ENCODE measurements at regions not wholly inside any gene's neighbourhood (a gene's known extent, or its start where the extent isn't known, plus 50 kb on each side); places are given as distances from the start of the nearest gene placed in this dataset.

DNA sequence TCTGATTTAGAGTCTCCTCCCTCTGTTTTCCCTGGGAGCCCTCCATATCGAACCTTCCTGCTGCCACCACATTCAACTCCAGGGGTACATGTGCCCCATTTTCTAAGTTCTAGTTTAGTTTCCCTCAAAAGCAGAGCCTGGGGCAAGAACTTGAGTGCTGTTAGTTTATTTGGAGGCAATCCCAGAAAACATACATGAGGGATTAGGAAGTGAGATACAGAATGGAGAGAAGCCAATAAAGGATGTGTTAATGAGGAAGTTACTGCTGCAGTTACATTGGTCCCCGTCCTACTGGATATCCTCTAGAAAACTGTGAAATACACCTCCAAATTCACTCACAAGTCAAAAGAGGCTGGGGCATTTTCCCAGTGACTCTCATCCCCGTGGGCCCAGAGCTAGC, 159.4 kb upstream of the SMARCA2 start:
- WGBS = 64% methylated on average over 3 of the region's 3 CpGs
- no peak for DNase-seq (ENCODE audit: low spot score)
- Histone ChIP-seq H3K4me3 (ENCODE audit: low read depth in 1 of 3, low read length in 3 of 3) (no peak overlapping the region), H3K9me3 (ENCODE audit: control insufficient read depth in 4 of 4, low read length in 3 of 4) (peaks cover 0 to 5% (median 0%) of the 10 kb centered on the region in 4 donors), H3K27me3 (ENCODE audit: control insufficient read depth in 4 of 4, insufficient read depth in 4 of 4, low read length in 3 of 4) (no peaks in the 10 kb centered on the region), H3K27ac (ENCODE audit: low read depth in 1 of 2, low read length in 2 of 2) (no peak overlapping the region), H3K4me1 (ENCODE audit: control insufficient read depth in 4 of 4, insufficient read depth in 4 of 4, low read length in 3 of 4) (no peaks in the 10 kb centered on the region), H3K9ac (ENCODE audit: low read depth in 1 of 2, low read length in 2 of 2) (no peak overlapping the region), H3K36me3 (ENCODE audit: control insufficient read depth in 4 of 4, insufficient read depth in 3 of 4, low read depth in 1 of 4, low read length in 3 of 4) (no peaks in the 10 kb centered on the region)
- TF ChIP-seq, protein P1, sequence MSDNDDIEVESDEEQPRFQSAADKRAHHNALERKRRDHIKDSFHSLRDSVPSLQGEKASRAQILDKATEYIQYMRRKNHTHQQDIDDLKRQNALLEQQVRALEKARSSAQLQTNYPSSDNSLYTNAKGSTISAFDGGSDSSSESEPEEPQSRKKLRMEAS (IDR thresholded peaks at IDR 0.05) = no peak
- TF ChIP-seq GABPA (IDR thresholded peaks at IDR 0.05 in 1 of 2, conservative IDR thresholded peaks at IDR 0.05 in 1 of 2) = no peak
- TF ChIP-seq, protein P2, sequence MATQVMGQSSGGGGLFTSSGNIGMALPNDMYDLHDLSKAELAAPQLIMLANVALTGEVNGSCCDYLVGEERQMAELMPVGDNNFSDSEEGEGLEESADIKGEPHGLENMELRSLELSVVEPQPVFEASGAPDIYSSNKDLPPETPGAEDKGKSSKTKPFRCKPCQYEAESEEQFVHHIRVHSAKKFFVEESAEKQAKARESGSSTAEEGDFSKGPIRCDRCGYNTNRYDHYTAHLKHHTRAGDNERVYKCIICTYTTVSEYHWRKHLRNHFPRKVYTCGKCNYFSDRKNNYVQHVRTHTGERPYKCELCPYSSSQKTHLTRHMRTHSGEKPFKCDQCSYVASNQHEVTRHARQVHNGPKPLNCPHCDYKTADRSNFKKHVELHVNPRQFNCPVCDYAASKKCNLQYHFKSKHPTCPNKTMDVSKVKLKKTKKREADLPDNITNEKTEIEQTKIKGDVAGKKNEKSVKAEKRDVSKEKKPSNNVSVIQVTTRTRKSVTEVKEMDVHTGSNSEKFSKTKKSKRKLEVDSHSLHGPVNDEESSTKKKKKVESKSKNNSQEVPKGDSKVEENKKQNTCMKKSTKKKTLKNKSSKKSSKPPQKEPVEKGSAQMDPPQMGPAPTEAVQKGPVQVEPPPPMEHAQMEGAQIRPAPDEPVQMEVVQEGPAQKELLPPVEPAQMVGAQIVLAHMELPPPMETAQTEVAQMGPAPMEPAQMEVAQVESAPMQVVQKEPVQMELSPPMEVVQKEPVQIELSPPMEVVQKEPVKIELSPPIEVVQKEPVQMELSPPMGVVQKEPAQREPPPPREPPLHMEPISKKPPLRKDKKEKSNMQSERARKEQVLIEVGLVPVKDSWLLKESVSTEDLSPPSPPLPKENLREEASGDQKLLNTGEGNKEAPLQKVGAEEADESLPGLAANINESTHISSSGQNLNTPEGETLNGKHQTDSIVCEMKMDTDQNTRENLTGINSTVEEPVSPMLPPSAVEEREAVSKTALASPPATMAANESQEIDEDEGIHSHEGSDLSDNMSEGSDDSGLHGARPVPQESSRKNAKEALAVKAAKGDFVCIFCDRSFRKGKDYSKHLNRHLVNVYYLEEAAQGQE (IDR thresholded peaks at IDR 0.05) = no peak
- TF ChIP-seq HNF4A (conservative IDR thresholded peaks at IDR 0.05) = no peak
- TF ChIP-seq, protein P3, sequence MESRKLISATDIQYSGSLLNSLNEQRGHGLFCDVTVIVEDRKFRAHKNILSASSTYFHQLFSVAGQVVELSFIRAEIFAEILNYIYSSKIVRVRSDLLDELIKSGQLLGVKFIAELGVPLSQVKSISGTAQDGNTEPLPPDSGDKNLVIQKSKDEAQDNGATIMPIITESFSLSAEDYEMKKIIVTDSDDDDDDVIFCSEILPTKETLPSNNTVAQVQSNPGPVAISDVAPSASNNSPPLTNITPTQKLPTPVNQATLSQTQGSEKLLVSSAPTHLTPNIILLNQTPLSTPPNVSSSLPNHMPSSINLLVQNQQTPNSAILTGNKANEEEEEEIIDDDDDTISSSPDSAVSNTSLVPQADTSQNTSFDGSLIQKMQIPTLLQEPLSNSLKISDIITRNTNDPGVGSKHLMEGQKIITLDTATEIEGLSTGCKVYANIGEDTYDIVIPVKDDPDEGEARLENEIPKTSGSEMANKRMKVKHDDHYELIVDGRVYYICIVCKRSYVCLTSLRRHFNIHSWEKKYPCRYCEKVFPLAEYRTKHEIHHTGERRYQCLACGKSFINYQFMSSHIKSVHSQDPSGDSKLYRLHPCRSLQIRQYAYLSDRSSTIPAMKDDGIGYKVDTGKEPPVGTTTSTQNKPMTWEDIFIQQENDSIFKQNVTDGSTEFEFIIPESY (IDR thresholded peaks at IDR 0.05) = no peak
- TF ChIP-seq TAF1 (conservative IDR thresholded peaks at IDR 0.05) = no peak
- no peak for TF ChIP-seq RAD21 (IDR thresholded peaks at IDR 0.05)
- TF ChIP-seq, protein P4, sequence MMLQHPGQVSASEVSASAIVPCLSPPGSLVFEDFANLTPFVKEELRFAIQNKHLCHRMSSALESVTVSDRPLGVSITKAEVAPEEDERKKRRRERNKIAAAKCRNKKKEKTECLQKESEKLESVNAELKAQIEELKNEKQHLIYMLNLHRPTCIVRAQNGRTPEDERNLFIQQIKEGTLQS (IDR thresholded peaks at IDR 0.05) = no peak
- TF ChIP-seq FOXA2 (IDR thresholded peaks at IDR 0.05) = no peak
- TF ChIP-seq HNF4G (IDR thresholded peaks at IDR 0.05) = no peak
- TF ChIP-seq, protein P5, sequence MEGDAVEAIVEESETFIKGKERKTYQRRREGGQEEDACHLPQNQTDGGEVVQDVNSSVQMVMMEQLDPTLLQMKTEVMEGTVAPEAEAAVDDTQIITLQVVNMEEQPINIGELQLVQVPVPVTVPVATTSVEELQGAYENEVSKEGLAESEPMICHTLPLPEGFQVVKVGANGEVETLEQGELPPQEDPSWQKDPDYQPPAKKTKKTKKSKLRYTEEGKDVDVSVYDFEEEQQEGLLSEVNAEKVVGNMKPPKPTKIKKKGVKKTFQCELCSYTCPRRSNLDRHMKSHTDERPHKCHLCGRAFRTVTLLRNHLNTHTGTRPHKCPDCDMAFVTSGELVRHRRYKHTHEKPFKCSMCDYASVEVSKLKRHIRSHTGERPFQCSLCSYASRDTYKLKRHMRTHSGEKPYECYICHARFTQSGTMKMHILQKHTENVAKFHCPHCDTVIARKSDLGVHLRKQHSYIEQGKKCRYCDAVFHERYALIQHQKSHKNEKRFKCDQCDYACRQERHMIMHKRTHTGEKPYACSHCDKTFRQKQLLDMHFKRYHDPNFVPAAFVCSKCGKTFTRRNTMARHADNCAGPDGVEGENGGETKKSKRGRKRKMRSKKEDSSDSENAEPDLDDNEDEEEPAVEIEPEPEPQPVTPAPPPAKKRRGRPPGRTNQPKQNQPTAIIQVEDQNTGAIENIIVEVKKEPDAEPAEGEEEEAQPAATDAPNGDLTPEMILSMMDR (IDR thresholded peaks at IDR 0.05; ENCODE audit: low read depth, low read length, missing input control) = no peak
- TF ChIP-seq RXRA (IDR thresholded peaks at IDR 0.05) = no peak
- no peak for TF ChIP-seq FOXA1 (IDR thresholded peaks at IDR 0.05)
- TF ChIP-seq NR2F2 (IDR thresholded peaks at IDR 0.05) = no peak
- TF ChIP-seq SP1 (IDR thresholded peaks at IDR 0.05) = no peak
- TF ChIP-seq EGR1 (IDR thresholded peaks at IDR 0.05; ENCODE audit: low read depth in 2 of 2) = no peak
- no peak for TF ChIP-seq JUND (IDR thresholded peaks at IDR 0.05)
- no peak for TF ChIP-seq YY1 (IDR thresholded peaks at IDR 0.05)

All from liver (tissue), 8 donors.